ENCODE measurements at regions not wholly inside any gene's neighbourhood (a gene's known extent, or its start where the extent isn't known, plus 50 kb on each side); places are given as distances from the start of the nearest gene placed in this dataset.

DNA sequence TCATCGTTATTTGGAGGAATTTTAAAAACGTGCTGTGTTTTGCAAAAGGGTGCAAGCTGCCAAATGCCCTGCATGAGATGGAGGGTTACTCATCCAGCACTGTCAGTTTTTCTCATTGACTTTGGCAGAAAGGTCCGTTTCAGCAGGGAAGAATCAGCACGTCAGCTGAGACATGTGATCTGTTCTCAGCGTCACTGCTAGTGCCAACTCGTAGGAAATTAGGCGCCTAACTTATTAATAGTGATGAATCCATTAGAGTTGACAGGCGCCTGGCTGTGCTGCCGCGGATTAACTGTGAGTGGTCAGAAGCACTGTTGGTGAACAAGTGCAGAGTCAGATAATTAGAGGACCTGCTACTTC, 175.5 kb upstream of the FOXQ1 start:
- DNase-seq = no peak
- no peaks in the 10 kb centered on the region; the same call in 1 of the 2 replicates for H3K9me2 ChIP-seq (replicated peaks; ENCODE audit: insufficient read depth, low read length)
- no peak overlapping the region for H3K4me2 ChIP-seq (ENCODE audit: low read depth, low read length)
- H4K20me1 ChIP-seq (ENCODE audit: insufficient read depth, low read length) = no peaks in the 10 kb centered on the region
- H3K27ac ChIP-seq (ENCODE audit: low read length) = no peak overlapping the region
- H3K4me1 ChIP-seq (ENCODE audit: low read length) = no peaks in the 10 kb centered on the region
- H3K27me3 ChIP-seq (replicated peaks; ENCODE audit: insufficient read depth, low read length) = no peaks in the 10 kb centered on the region
- no peak overlapping the region for H3K9ac ChIP-seq (ENCODE audit: low read length)
- no peaks in the 10 kb centered on the region for H3K36me3 ChIP-seq (replicated peaks; ENCODE audit: insufficient read depth, low read length)
- H3K9me3 ChIP-seq (replicated peaks; ENCODE audit: insufficient read depth, low read length) = no peaks in the 10 kb centered on the region
- no peaks in the 10 kb centered on the region for H3K79me2 ChIP-seq (ENCODE audit: low read length)
- H2AFZ ChIP-seq (ENCODE audit: low read length) = no peak overlapping the region
- no peaks in the 10 kb centered on the region for H3F3A ChIP-seq (ENCODE audit: insufficient read depth, low read length)
- no peak overlapping the region for H3K4me3 ChIP-seq (ENCODE audit: low read length)
- TF ChIP-seq, protein P1, sequence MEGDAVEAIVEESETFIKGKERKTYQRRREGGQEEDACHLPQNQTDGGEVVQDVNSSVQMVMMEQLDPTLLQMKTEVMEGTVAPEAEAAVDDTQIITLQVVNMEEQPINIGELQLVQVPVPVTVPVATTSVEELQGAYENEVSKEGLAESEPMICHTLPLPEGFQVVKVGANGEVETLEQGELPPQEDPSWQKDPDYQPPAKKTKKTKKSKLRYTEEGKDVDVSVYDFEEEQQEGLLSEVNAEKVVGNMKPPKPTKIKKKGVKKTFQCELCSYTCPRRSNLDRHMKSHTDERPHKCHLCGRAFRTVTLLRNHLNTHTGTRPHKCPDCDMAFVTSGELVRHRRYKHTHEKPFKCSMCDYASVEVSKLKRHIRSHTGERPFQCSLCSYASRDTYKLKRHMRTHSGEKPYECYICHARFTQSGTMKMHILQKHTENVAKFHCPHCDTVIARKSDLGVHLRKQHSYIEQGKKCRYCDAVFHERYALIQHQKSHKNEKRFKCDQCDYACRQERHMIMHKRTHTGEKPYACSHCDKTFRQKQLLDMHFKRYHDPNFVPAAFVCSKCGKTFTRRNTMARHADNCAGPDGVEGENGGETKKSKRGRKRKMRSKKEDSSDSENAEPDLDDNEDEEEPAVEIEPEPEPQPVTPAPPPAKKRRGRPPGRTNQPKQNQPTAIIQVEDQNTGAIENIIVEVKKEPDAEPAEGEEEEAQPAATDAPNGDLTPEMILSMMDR (IDR thresholded peaks at IDR 0.05; ENCODE audit: low read length) = no peak
- no peak for TF ChIP-seq EZH2 (optimal IDR thresholded peaks at IDR 0.05; ENCODE audit: low read depth, low read length)
- TF ChIP-seq EZH2phosphoT487 (IDR thresholded peaks at IDR 0.05; ENCODE audit: low read length) = no peak

DNA sequence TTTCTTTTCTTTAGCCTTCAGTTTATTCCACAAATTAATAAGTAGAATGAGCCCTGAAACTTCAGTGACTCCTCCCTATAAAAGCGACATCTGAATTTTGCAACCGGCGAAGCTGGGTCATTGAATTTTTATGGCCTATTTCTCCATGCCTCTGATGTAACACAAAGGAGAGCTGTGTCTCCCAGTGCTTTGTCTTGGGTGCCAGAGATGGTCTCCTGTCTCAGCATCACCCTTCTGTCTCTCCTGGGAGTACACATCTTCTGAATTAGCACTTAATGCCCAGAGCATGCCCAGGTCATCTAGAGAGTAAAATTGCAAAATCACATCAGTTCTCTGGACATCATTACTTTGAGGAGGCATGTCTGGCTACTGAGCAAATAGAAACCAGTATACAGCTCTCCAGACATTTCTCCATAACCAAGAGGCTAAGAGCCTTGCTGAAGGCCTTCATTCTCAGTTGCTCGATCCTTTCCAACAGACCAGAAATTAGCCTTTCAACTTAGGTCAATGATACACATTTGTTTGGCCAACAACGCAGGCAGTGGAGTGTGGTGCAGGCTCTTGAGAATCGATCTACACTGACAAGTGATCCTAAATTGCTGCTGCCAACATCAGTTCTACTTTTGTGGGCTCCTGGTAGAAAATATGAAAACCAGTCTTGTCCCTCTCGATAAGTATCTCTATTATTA, 176.0 kb upstream of the FOXQ1 start:
- no peaks in the 10 kb centered on the region for H3K36me3 ChIP-seq (replicated peaks; ENCODE audit: insufficient read depth, low read length)
- no peaks in the 10 kb centered on the region; the same call in 1 of the 2 replicates for H3K9me2 ChIP-seq (replicated peaks; ENCODE audit: insufficient read depth, low read length)
- no peaks in the 10 kb centered on the region for H4K20me1 ChIP-seq (ENCODE audit: insufficient read depth, low read length)
- H3K9me3 ChIP-seq (replicated peaks; ENCODE audit: insufficient read depth, low read length) = no peaks in the 10 kb centered on the region
- DNase-seq = no peak
- TF ChIP-seq EZH2phosphoT487 (IDR thresholded peaks at IDR 0.05; ENCODE audit: low read length) (no peak), EZH2 (optimal IDR thresholded peaks at IDR 0.05; ENCODE audit: low read depth, low read length) (no peak)
- TF ChIP-seq, protein P1 (IDR thresholded peaks at IDR 0.05; ENCODE audit: low read length) = no peak
- H3K4me1 ChIP-seq (ENCODE audit: low read length) = no peaks in the 10 kb centered on the region
- H3K27me3 ChIP-seq (replicated peaks; ENCODE audit: insufficient read depth, low read length) = no peaks in the 10 kb centered on the region
- no peak overlapping the region for H3K27ac ChIP-seq (ENCODE audit: low read length)
- no peaks in the 10 kb centered on the region for H3K79me2 ChIP-seq (ENCODE audit: low read length)
- no peak overlapping the region for H3K4me2 ChIP-seq (ENCODE audit: low read depth, low read length)
- H3F3A ChIP-seq (ENCODE audit: insufficient read depth, low read length) = no peaks in the 10 kb centered on the region
- no peak overlapping the region for H3K4me3 ChIP-seq (ENCODE audit: low read length)
- H2AFZ ChIP-seq (ENCODE audit: low read length) = no peak overlapping the region
- no peak overlapping the region for H3K9ac ChIP-seq (ENCODE audit: low read length)

DNA sequence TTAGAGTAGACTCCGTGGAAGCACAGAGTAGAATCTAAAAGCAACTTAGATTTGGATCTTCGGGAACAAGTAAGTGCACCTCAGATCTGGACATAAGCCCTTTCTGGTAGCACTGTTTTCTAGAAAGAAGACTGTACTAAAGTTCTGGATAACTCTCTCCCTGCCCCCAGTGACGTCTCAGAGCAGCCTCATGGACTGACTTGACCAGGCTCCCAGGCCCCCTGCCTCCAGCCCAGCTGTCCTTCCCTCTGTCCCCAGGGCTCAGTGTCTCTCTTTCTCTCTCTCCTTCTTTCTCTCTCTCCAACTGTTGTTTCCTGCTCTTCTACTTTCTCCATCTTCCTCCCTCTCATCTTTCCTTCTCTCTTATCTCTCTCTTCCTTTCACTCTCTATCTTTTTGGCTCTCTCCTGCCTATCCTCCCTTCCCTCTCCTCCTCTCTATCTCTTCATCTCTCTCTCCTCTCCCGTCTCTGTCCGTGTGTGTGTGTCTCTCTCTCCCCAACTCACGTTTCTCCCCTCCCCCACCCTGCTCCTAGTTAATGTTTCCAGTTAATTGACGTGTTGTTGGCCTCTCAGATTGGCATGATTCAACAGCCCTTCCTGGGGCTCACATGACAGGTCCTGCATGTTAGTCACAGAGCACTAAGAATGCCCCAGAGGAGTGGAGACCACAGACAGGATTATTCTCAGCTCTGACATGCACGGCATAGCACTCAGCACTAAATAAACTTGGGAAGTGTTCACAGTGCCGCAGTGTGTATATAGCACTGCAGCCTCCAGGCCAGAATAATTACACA, 180.4 kb upstream of the FOXQ1 start:
- H3K4me1 ChIP-seq (ENCODE audit: low read length) = no peaks in the 10 kb centered on the region
- no peaks in the 10 kb centered on the region; the same call in 1 of the 2 replicates for H3K9me2 ChIP-seq (replicated peaks; ENCODE audit: insufficient read depth, low read length)
- TF ChIP-seq EZH2phosphoT487 (IDR thresholded peaks at IDR 0.05; ENCODE audit: low read length) (no peak), EZH2 (optimal IDR thresholded peaks at IDR 0.05; ENCODE audit: low read depth, low read length) (no peak)
- TF ChIP-seq, protein P1 (IDR thresholded peaks at IDR 0.05; ENCODE audit: low read length) = no peak
- H3K9me3 ChIP-seq (replicated peaks; ENCODE audit: insufficient read depth, low read length) = no peaks in the 10 kb centered on the region
- DNase-seq = no peak
- no peak overlapping the region for H3K4me2 ChIP-seq (ENCODE audit: low read depth, low read length)
- H3K27ac ChIP-seq (ENCODE audit: low read length) = no peak overlapping the region
- H4K20me1 ChIP-seq (ENCODE audit: insufficient read depth, low read length) = no peaks in the 10 kb centered on the region
- no peaks in the 10 kb centered on the region for H3K27me3 ChIP-seq (replicated peaks; ENCODE audit: insufficient read depth, low read length)
- no peak overlapping the region for H3K4me3 ChIP-seq (ENCODE audit: low read length)
- no peak overlapping the region for H2AFZ ChIP-seq (ENCODE audit: low read length)
- no peaks in the 10 kb centered on the region for H3K79me2 ChIP-seq (ENCODE audit: low read length)
- no peaks in the 10 kb centered on the region for H3K36me3 ChIP-seq (replicated peaks; ENCODE audit: insufficient read depth, low read length)
- H3F3A ChIP-seq (ENCODE audit: insufficient read depth, low read length) = no peaks in the 10 kb centered on the region
- no peak overlapping the region for H3K9ac ChIP-seq (ENCODE audit: low read length)

All from MM.1S (cell line).